Ovary (tissue), 7 donors: ENCODE measurements at regions not wholly inside any gene's neighbourhood (a gene's known extent, or its start where the extent isn't known, plus 50 kb on each side); places are given as distances from the start of the nearest gene placed in this dataset.

Source experiments
- DNase-seq, 5 donors: peaks; one replicate each; pipeline ENCODE4 v3.0.0-alpha.2; 2019 to 2020
- H3K27ac ChIP-seq, 2 donors: fragments of 200-600 bp; one replicate each; pipeline versions ENCODE4 v1.5.1 to v1.8.0; 2019 to 2022
- H3K27me3 ChIP-seq: fragments of 200-600 bp; one replicate; pipeline ENCODE4 v1.8.0; 2022
- H3K36me3 ChIP-seq: fragments of 200-600 bp; sonication (generic); one replicate; pipeline ENCODE4 v1.5.1; 2019
- H3K4me1 ChIP-seq: one replicate; pipeline ENCODE4 v1.8.1; 2013; ENCODE audit warnings: mild to moderate bottlenecking, moderate library complexity; ENCODE audit not compliant: insufficient read depth
- H3K4me3 ChIP-seq: fragments of 200-600 bp; sonication (generic); one replicate; pipeline ENCODE4 v1.5.1; 2017
- H3K9me3 ChIP-seq, 2 donors: fragments of 200-600 bp in 1 of 2; sonication (generic) in 1 of 2; one replicate each; pipeline versions ENCODE4 v1.5.1 to v1.8.1; 2013 to 2019; ENCODE audit warnings: mild to moderate bottlenecking in 1 of 2, moderate library complexity in 1 of 2
- EP300 ChIP-seq: sonication (generic); formaldehyde crosslinking; IDR thresholded peaks from one replicate; pipeline ENCODE4 v1.6.1; 2017; ENCODE audit warnings: antibody characterized with exemption
- POLR2A ChIP-seq: fragments of 450-650 bp; IDR thresholded peaks from one replicate; pipeline ENCODE4 v1.6.1; 2017; ENCODE audit warnings: antibody characterized with exemption, mild to moderate bottlenecking, moderate library complexity
- WGBS, 3 donors: extraction: QIAGEN DNeasy Blood & Tissue Kit in 1 of 3; methylation state at CpG; one replicate each; pipeline versions ENCODE4 v1.1.5 to v1.1.7; 2013 to 2017; 5-methylcytosine and 5-hydroxymethylcytosine counted together
- intact Hi-C, 4 donors: fragments of 100-400 bp; cut with DNase I; formaldehyde crosslinking; loops; one replicate each; pipeline versions ENCODE4 v1.11.0 to v1.15.1; 2022 to 2023
- TF ChIP-seq, protein P1 (sequence below), 3 donors: fragments of 450-650 bp in 2 of 3; fragments of 200-600 bp in 1 of 3; IDR thresholded peaks; one replicate each; pipeline versions ENCODE4 v1.5.1 to v1.8.0; 2016 to 2022; ENCODE audit warnings: antibody characterized with exemption in 3 of 3, mild to moderate bottlenecking in 1 of 3
- donor health status: DM: no; HTN: no; CAD: no; lungs with moderate emphysema.
- donor health status: DM: no; HTN: no; CAD: no.
- donor health status: Bipolar disorder and iron deficiency.
- donor health status: DM: no; HTN: no; CAD: no.
- donor health status: DM: yes; HTN: yes; CAD: no.

DNA sequence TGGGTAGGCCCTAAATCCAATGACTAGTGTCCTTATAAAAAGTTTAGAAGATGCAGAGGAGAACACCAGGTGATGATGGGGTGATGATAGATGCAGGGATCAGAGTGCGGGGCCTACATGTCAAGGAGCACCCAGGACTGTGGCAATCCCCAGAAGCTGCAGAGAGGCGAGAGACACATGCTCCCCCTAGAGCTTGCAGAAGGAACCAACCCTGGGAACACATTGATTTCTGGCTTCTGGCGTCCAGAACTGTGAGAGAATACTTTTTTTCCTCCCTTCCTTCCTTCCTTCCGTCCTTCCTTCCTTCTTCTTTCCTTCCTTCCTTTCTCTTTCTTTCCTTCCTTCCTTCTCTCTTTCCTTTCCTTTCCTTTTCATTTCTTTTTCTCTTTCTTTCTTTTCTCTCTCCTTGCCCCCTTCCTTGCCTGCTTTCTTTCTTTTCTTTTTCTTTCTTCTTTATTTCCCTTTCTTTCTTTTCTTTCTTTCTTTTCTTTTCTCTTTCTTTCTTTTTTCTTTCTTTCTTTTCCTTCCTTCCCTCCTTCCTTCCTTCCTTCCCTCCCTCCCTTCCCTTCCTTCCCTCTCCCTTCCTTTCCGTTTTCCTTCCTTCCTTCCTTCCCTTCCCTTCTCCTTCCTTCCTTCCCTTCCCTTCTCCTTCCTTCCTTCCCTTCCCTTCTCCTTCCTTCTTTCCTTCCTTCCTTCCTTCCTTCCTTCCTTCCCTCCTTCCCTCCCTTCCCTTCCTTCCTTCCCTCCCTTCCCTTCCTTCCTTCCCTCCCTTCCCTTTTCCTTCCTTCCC is 134.3 kb downstream of the HAPSTR1 start:
- Histone ChIP-seq H3K4me1 (no peaks in the 10 kb centered on the region), H3K4me3 (no peak overlapping the region), H3K36me3 (no peaks in the 10 kb centered on the region), H3K27ac (no peak overlapping the region), H3K9me3 (no peaks in the 10 kb centered on the region), H3K27me3 (no peaks in the 10 kb centered on the region)
- intact Hi-C loops: no loop called here
- TF ChIP-seq, protein P1, sequence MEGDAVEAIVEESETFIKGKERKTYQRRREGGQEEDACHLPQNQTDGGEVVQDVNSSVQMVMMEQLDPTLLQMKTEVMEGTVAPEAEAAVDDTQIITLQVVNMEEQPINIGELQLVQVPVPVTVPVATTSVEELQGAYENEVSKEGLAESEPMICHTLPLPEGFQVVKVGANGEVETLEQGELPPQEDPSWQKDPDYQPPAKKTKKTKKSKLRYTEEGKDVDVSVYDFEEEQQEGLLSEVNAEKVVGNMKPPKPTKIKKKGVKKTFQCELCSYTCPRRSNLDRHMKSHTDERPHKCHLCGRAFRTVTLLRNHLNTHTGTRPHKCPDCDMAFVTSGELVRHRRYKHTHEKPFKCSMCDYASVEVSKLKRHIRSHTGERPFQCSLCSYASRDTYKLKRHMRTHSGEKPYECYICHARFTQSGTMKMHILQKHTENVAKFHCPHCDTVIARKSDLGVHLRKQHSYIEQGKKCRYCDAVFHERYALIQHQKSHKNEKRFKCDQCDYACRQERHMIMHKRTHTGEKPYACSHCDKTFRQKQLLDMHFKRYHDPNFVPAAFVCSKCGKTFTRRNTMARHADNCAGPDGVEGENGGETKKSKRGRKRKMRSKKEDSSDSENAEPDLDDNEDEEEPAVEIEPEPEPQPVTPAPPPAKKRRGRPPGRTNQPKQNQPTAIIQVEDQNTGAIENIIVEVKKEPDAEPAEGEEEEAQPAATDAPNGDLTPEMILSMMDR (IDR thresholded peaks at IDR 0.05): no peak
- TF ChIP-seq EP300 (no peak), POLR2A (no peak)
- DNase-seq: no peak
- WGBS, 3 donors: 47 to 51% (median 48%) methylated on average over 5 of the region's 5 CpGs

DNA sequence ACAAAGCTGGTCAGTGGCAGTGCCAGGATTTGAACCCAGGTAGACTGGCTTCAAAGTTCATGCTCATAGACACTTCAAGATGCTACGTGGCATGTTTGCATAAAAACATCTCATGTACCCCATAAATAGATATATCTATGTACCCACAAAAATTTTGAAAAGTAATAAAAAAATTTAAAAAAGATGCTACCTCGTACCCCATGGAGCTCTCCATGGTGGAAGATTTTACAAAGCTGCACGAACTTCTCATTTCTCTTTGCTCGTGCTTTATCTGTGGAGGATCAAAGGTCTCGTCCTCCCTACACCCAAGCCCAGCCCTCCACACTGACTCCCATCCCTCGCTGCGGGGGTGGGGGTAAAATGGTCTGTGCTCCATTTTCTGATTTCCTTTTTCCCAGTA is 135.5 kb downstream of the HAPSTR1 start:
- Histone ChIP-seq H3K4me3 (no peak overlapping the region), H3K4me1 (no peaks in the 10 kb centered on the region), H3K36me3 (no peaks in the 10 kb centered on the region), H3K27me3 (no peaks in the 10 kb centered on the region), H3K9me3 (no peaks in the 10 kb centered on the region), H3K27ac (no peak overlapping the region)
- TF ChIP-seq POLR2A (no peak), EP300 (no peak)
- TF ChIP-seq, protein P1 (IDR thresholded peaks at IDR 0.05): no peak
- 17 to 32% (median 22%) methylated on average over 7 of the region's 7 CpGs for WGBS, 3 donors
- no peak for DNase-seq
- intact Hi-C loops: no loop called here

DNA sequence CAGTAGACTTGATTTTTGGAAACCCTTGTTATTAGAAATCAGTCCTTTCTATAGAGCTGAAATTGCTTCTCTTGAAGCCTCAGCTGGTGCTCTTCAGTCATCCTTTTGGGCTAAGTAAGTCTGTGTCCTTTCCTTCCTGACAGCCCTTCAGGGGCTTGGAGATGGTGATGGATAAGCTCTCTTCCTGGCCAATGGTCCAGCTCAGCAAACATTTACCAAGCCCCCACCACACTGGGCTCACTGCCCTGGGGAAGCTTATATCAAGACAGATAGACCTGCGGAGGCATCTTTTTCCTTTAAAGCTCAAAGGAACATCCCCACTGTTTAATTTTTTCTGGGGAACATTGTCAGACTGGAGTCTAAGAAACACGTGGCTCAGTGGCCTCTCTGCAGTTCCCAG is 139.6 kb downstream of the HAPSTR1 start:
- no peak for DNase-seq
- intact Hi-C loops: loop anchor here in 1 of 4 donors (5.0 kb wide), 1 partner anchor 264 kb away; no protein-coding TSS in a partner anchor
- WGBS, 3 donors: 39 to 69% (median 68%) methylated on average over 2 of the region's 2 CpGs

DNA sequence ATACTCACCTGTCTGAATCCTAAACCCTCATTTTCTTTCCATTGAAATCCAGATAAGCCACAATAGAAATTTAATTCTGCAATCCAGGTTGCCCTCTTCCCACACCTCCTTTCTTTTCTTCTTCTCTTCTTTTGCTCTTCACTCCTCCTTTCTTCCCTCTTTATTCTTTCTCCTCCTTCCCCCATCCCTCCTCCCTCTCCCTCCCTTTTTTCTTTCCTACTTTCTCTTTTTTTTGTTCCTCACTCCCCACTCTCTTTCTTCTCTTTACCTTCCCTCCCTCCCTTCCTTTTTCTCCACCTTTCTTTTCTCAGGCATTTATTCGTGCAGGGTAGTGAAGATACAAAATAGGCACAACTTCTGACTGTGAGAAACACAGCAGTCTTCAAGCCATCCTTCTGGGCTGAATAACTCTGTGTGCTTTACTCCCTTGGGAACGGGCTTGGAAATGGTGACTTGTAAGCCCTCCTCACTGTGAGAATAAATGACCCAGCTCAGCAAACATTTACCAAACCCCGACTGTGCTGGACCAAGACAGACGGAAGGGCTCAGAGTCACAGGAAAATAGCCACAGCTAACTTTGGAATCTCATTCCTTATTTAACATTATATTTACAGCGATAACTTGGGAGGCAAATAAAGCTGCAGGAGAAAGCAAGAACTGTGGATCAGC is 140.8 kb downstream of the HAPSTR1 start:
- intact Hi-C loops: loop anchor here in 1 of 4 donors (5.0 kb wide), 1 partner anchor 265 kb away; no protein-coding TSS in a partner anchor
- H3K9me3 ChIP-seq: no peaks in the 10 kb centered on the region
- 47 to 65% (median 54%) methylated on average over 5 of the region's 5 CpGs for WGBS, 3 donors
- no peak overlapping the region for H3K4me3 ChIP-seq
- no peaks in the 10 kb centered on the region for H3K27me3 ChIP-seq
- DNase-seq: no peak
- no peaks in the 10 kb centered on the region for H3K4me1 ChIP-seq
- no peak overlapping the region for H3K27ac ChIP-seq
- no peaks in the 10 kb centered on the region for H3K36me3 ChIP-seq
- no peak for TF ChIP-seq EP300

More for the DNA sequence above, 139.6 kb downstream of the HAPSTR1 start:
- Histone ChIP-seq H3K9me3 (no peaks in the 10 kb centered on the region), H3K27ac (no peak overlapping the region), H3K27me3 (no peaks in the 10 kb centered on the region), H3K4me3 (no peak overlapping the region), H3K36me3 (no peaks in the 10 kb centered on the region), H3K4me1 (no peaks in the 10 kb centered on the region)
- TF ChIP-seq, protein P1 (IDR thresholded peaks at IDR 0.05): no peak
- TF ChIP-seq EP300 (no peak), POLR2A (no peak)

DNA sequence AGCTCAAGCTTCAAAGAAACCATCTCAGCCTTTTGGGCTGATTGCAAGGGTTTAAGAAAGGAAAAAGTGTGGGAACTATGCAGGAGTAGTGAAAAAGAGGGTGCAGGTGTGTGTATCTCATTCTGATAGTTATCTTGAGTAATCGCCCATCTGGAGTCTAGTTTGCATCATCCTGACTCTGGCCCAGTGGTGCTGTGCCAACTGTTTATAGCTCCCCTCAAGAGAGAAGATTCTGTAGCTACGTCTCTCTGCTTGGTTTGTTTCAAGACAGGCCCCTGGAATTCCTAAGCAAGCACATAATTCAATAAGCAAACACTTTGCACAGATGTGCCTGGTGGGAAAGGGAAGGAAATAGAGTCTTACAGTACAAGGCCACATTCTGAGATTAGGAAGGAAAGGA is 144.4 kb downstream of the HAPSTR1 start:
- Histone ChIP-seq H3K27ac (no peak overlapping the region), H3K27me3 (no peaks in the 10 kb centered on the region), H3K36me3 (no peaks in the 10 kb centered on the region), H3K4me3 (no peak overlapping the region), H3K9me3 (no peaks in the 10 kb centered on the region), H3K4me1 (no peaks in the 10 kb centered on the region)
- no peak for DNase-seq
- 12 to 21% (median 14%) methylated on average over 2 of the region's 2 CpGs for WGBS, 3 donors
- TF ChIP-seq, protein P1 (IDR thresholded peaks at IDR 0.05): no peak
- TF ChIP-seq POLR2A (no peak), EP300 (no peak)
- intact Hi-C loops: no loop called here
